GM12801 (cell line): ENCODE measurements at regions not wholly inside any gene's neighbourhood (a gene's known extent, or its start where the extent isn't known, plus 50 kb on each side); places are given as distances from the start of the nearest gene placed in this dataset.

Source experiments
- TF ChIP-seq, protein P1 (sequence below): IDR thresholded peaks from one replicate; pipeline ENCODE4 v1.5.1; 2011; ENCODE audit warnings: control low read depth; ENCODE audit not compliant: insufficient read length; ENCODE audit errors: extremely low read depth

GRCh38 chr4:123788577-123788976, 392.0 kb downstream of the SPRY1 start:
- TF ChIP-seq, protein P1, sequence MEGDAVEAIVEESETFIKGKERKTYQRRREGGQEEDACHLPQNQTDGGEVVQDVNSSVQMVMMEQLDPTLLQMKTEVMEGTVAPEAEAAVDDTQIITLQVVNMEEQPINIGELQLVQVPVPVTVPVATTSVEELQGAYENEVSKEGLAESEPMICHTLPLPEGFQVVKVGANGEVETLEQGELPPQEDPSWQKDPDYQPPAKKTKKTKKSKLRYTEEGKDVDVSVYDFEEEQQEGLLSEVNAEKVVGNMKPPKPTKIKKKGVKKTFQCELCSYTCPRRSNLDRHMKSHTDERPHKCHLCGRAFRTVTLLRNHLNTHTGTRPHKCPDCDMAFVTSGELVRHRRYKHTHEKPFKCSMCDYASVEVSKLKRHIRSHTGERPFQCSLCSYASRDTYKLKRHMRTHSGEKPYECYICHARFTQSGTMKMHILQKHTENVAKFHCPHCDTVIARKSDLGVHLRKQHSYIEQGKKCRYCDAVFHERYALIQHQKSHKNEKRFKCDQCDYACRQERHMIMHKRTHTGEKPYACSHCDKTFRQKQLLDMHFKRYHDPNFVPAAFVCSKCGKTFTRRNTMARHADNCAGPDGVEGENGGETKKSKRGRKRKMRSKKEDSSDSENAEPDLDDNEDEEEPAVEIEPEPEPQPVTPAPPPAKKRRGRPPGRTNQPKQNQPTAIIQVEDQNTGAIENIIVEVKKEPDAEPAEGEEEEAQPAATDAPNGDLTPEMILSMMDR: no peak

GRCh38 chr4:123790681-123791080, 394.1 kb downstream of the SPRY1 start:
- TF ChIP-seq, protein P1: no peak

- TF ChIP-seq, protein P1: no peak
Observed at GRCh38 chr4:123802082-123802645, 405.6 kb downstream of the SPRY1 start.

GRCh38 chr4:123802933-123803332, 406.3 kb downstream of the SPRY1 start:
- TF ChIP-seq, protein P1: no peak

GRCh38 chr4:123804196-123804721, 407.7 kb downstream of the SPRY1 start:
- TF ChIP-seq, protein P1: no peak

DNA sequence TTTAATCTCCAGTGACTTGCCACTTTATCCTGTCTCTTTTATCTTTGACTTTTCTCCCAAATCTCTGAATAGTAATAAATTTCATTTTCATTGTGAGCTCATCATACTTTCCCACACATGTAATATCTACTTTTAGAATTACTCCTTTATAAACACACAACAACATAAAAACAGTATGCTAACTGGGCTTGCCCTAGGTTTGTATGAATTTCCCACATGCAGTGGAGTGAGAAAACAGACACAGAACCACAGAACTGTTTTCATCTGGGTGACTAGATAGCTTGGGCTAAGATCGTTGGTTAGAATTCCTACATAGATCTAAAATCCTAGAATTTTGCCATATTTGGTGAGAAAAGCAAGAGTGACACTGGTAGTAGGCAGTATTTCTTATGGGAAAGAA, 409.5 kb downstream of the SPRY1 start:
- TF ChIP-seq, protein P1: no peak

DNA sequence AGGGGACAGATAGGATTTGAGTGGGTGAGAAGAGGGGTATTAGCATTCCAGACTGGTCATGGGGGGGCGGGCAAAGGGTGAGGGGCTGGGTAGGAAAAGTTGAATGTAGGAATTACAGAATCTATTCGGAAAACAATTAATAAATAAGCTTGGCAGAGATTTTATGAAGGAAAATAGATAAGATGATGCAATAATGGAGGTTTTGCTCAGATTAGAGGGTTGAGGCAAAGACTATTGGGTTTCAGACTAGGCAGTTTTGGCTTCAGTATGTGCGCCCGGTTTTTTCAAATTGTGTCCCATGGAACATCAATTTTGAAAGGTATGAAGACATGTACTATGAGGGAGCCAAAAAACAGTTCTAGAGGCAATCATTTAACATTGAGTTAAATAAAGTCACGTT, 410.6 kb downstream of the SPRY1 start:
- TF ChIP-seq, protein P1: no peak

GRCh38 chr4:123807866-123808265, 411.3 kb downstream of the SPRY1 start:
- TF ChIP-seq, protein P1: no peak
